ENCODE measurements at regions not wholly inside any gene's neighbourhood (a gene's known extent, or its start where the extent isn't known, plus 50 kb on each side); places are given as distances from the start of the nearest gene placed in this dataset.

- H3K9me3 ChIP-seq: no peaks in the 10 kb centered on the region
- intact Hi-C loops (cut with DNase I): no loop called here
- TF ChIP-seq CTCF (IDR thresholded peaks at IDR 0.05): no peak
- no peak for TF ChIP-seq POLR2AphosphoS5 (IDR thresholded peaks at IDR 0.05)
- TF ChIP-seq POLR2A (IDR thresholded peaks at IDR 0.05): no peak
These were observed 428.0 kb upstream of the TRPC7 start for GRCh38 chr5:136793300-136793699.

DNA sequence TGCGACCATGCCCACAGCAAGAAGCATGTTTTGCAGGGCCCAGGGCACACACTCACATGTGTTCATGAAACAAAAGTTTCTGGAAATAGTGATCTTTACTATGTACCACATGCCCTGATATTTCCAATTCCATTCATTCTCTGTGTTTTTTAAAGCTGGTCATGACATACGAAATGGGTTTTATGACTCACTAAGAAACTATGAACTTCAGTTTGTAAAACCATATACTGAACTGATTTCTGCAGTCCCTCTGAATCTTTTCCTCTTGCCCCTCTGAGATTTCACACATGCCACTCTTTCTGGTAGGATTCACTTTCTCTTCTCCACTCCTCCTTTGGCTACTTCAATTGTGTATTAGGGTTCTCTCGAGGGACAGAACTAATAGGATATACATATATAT is 416.1 kb upstream of the TRPC7 start:
- Histone ChIP-seq H3K4me3 (no peak overlapping the region), H3K27me3 (replicated peaks; ENCODE audit: insufficient read depth) (no peaks in the 10 kb centered on the region), H3K36me3 (no peaks in the 10 kb centered on the region), H3K4me1 (replicated peaks) (no peaks in the 10 kb centered on the region), H3K27ac (no peak overlapping the region), H3K9me3 (no peaks in the 10 kb centered on the region)
- no peak for DNase-seq (ENCODE audit: low spot score)
- TF ChIP-seq POLR2AphosphoS5 (IDR thresholded peaks at IDR 0.05) (no peak), CTCF (IDR thresholded peaks at IDR 0.05) (no peak), POLR2A (IDR thresholded peaks at IDR 0.05) (no peak)
- intact Hi-C loops (cut with DNase I): no loop called here
- 67% methylated on average over 3 of the region's 3 CpGs for WGBS

More at GRCh38 chr5:136793300-136793699, 428.0 kb upstream of the TRPC7 start:
- 90% methylated on average over 3 of the region's 3 CpGs for WGBS
- H3K36me3 ChIP-seq: no peaks in the 10 kb centered on the region
- no peak for DNase-seq (ENCODE audit: low spot score)
- no peak overlapping the region for H3K4me3 ChIP-seq
- no peaks in the 10 kb centered on the region for H3K27me3 ChIP-seq (replicated peaks; ENCODE audit: insufficient read depth)
- H3K4me1 ChIP-seq (replicated peaks): no peaks in the 10 kb centered on the region
- H3K27ac ChIP-seq: no peak overlapping the region

DNA sequence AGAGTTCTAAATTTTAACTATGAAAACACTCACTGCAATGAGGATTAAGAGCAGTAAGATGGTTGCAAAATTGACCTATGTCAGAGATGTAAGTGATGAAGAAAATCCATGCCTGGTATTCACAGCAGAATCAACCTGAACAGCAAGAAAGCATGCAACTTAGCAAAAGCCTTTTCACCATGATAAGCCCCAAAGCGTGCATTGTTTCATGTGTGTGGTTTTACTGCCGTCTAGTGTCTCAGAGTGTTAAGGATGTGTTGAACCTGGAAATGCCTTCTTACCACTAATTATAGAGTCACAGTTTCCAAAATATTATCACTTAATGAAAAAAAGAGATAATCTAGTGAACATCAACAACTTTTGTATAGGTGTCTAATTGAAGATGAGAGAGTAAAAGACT is 415.2 kb upstream of the TRPC7 start:
- intact Hi-C loops (cut with DNase I): no loop called here
- Histone ChIP-seq H3K27ac (no peak overlapping the region), H3K36me3 (no peaks in the 10 kb centered on the region), H3K9me3 (no peaks in the 10 kb centered on the region), H3K4me1 (replicated peaks) (no peaks in the 10 kb centered on the region), H3K4me3 (no peak overlapping the region), H3K27me3 (replicated peaks; ENCODE audit: insufficient read depth) (no peaks in the 10 kb centered on the region)
- no peak for DNase-seq (ENCODE audit: low spot score)
- TF ChIP-seq POLR2AphosphoS5 (IDR thresholded peaks at IDR 0.05) (no peak), CTCF (IDR thresholded peaks at IDR 0.05) (no peak), POLR2A (IDR thresholded peaks at IDR 0.05) (no peak)
- 68% methylated on average over 2 of the region's 2 CpGs for WGBS

- WGBS: 41% methylated on average over 4 of the region's 4 CpGs
- H3K4me3 ChIP-seq: no peak overlapping the region
- H3K27ac ChIP-seq: no peak overlapping the region
- DNase-seq (ENCODE audit: low spot score): no peak
- no peaks in the 10 kb centered on the region for H3K9me3 ChIP-seq
- TF ChIP-seq POLR2AphosphoS5 (IDR thresholded peaks at IDR 0.05) (peak; percentile 59), POLR2A (IDR thresholded peaks at IDR 0.05) (no peak), CTCF (IDR thresholded peaks at IDR 0.05) (no peak)
- intact Hi-C loops (cut with DNase I): no loop called here
- H3K36me3 ChIP-seq: no peaks in the 10 kb centered on the region
- no peaks in the 10 kb centered on the region for H3K4me1 ChIP-seq (replicated peaks)
- H3K27me3 ChIP-seq (replicated peaks; ENCODE audit: insufficient read depth): no peaks in the 10 kb centered on the region
These were observed 410.9 kb upstream of the TRPC7 start for GRCh38 chr5:136776022-136776927.

DNA sequence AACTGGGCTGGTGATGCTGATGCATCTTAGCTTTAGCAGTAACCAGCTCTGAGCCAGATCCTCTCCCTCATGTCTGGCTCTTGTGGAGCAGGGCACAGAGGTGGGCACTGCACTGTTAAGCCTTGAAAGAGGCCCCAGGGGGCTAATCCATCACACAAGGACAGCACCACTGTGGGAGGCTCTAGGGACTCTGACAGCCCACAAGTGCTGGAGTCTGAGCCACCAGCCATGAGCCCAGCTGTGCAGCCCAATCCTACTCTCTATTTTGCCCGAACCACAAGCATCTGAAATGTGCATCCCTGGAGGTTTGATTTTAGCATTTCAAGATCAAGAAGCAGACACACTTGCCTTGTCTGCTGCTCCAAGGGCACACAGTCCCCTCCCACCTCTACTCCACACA is 407.1 kb upstream of the TRPC7 start:
- WGBS: 86% methylated on average over 1 of the region's 1 CpG
- H3K4me1 ChIP-seq (replicated peaks): no peaks in the 10 kb centered on the region
- DNase-seq (ENCODE audit: low spot score): no peak

More for the DNA sequence above, 407.1 kb upstream of the TRPC7 start:
- intact Hi-C loops (cut with DNase I): loop anchor here (5.0 kb wide), 1 partner anchor 525 kb away; no protein-coding TSS in a partner anchor
- H3K27ac ChIP-seq: no peak overlapping the region
- no peak overlapping the region for H3K4me3 ChIP-seq
- no peaks in the 10 kb centered on the region for H3K36me3 ChIP-seq
- H3K27me3 ChIP-seq (replicated peaks; ENCODE audit: insufficient read depth): no peaks in the 10 kb centered on the region
- H3K9me3 ChIP-seq: no peaks in the 10 kb centered on the region
- TF ChIP-seq POLR2AphosphoS5 (IDR thresholded peaks at IDR 0.05) (no peak), POLR2A (IDR thresholded peaks at IDR 0.05) (no peak), CTCF (IDR thresholded peaks at IDR 0.05) (no peak)

All from prostate gland (tissue), 2 donors.